Muscle of arm (tissue), 1 donor: ENCODE measurements at regions not wholly inside any gene's neighbourhood (a gene's known extent, or its start where the extent isn't known, plus 50 kb on each side); places are given as distances from the start of the nearest gene placed in this dataset.

ENCODE experiments used
- DNase-seq: peaks from one replicate; pipeline ENCODE4 v3.0.0-alpha.2; 2013

DNA sequence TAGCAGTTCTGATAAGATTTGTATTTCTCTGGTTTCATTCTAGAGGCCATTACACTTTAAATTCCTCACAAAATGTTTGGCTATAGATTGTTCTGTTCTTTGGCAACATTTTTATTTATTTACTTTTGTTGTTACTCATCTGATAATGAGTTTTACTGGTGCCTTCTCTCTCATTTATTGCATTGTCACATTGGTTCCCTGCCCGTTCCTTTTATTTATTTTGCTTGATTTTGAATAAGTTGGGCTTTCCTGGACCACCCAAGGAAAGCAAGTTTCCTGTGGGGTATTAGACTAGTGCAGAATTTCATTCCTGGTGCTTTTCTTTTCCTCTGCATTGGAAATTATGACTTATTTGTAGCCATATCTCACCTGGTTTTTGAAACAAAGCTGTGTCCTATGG, 232.0 kb downstream of the SOCS6 start:
- DNase-seq: no peak

DNA sequence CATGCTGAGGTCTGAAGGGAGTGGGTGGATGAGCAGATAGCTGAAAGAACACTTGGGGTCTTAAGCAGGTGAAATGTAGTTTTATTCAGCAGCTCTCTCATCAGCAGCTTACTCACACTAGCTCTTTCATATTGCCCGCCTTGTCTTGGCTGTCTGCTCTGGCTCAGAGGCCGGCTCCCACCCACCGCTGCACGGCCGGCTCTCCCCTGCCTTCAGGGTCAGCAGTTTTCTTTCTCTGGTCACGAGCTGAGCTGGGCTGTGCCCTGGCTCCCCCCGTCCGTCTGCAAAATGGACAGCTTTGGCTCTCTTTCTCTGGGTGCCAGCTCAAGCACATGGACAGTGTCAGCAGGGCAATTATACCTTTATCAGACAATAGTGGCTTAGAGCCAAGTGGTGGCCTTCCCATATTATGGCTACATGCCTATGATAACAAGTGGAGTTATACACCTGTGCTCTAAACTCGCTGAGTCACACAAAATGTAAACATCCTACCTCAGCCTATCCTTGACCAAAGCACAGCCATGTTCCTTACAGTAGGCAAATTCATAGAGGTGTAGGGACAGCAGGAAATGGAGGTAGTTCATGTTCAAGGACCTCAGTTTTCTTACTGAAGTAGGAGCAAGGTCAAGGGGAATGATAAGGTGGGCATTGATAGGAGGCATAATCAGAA, 224.8 kb downstream of the SOCS6 start:
- DNase-seq: no peak

- no peak for DNase-seq
These were observed 219.1 kb downstream of the SOCS6 start for GRCh38 chr18:70507970-70508369.

GRCh38 chr18:70506511-70506910, 217.7 kb downstream of the SOCS6 start:
- DNase-seq: no peak

DNA sequence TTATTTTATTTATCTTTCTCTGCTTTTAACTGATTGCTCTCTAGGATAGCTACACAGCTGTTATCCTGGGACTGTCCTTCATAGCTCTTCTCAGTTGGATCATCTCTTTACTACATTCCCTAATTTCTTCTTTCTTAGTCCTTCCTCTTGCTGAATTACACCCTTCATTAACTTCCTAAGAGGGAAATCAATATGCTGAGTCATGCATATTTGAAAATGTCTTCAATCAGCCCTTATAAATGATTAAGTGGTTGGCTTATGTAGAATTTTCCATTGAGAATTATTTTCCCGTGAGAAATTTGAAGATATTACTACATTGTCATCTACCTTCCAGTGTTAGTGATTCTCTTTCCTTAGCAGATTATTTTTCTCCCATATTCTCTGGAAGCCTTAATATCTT, 214.2 kb downstream of the SOCS6 start:
- DNase-seq: no peak

GRCh38 chr18:70501358-70501757, 212.5 kb downstream of the SOCS6 start:
- DNase-seq: no peak

DNA sequence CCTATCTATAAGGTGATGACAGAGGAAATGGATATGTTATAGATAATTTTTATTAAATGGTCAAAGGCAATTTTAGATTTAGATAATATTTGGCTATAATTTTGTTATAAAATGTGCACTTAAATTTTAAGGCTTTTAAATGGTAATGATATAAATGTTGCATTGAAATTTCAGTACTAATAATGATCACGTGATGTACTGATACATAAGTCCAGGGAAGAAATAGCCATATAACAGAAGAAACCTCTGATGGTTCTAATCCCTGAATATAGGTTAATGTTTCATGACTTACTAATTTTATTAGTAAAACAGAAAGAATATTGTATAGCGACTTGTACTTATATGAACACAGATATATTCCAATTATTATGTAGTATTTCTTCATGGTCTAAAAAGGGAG, 211.9 kb downstream of the SOCS6 start:
- DNase-seq: no peak

GRCh38 chr18:70499218-70499691, 210.4 kb downstream of the SOCS6 start:
- no peak for DNase-seq

DNA sequence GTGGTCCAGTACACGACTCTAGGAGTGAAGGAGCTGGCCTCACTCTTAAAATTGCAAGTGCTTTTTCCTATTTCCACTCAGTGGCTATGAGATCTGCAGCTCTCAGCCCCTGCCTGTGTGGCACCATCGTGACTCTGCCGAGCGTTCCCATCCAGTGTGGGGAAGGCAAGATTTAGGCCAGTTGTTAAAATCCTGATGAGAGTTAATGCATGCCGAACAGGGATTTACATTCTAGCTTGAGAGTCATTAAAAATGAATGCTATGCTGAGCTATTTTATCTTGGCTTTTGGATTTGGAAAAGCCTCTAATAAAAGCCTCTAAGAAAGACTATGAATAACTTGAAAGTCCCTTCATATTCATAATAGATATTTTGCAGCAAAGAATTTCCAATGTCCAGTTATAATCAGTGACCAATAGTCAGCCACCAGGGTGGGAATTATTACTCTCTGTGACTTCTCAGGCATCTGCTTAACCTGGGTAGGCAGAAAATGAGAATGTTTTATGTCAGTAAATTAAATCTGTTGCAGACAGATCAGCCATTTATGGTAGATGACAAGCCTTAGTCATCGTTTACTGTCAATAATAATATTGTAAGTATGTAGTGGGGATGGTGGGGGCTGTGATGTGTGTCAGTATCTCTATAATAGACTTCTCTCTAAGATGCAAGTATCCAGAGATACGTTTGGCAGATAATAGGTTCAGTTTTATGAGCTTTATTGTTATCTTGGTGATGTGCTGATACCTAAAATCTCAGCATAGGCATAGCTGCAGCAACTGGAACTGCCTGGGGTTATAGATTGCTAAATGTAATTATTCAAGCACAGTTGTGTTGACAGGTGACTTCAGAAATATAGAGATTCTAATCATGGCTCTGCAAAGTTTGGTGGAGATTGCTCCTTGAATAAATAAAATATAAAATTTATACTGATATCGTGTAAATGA, 207.8 kb downstream of the SOCS6 start:
- no peak for DNase-seq

GRCh38 chr18:70494524-70494923, 205.7 kb downstream of the SOCS6 start:
- DNase-seq: no peak

DNA sequence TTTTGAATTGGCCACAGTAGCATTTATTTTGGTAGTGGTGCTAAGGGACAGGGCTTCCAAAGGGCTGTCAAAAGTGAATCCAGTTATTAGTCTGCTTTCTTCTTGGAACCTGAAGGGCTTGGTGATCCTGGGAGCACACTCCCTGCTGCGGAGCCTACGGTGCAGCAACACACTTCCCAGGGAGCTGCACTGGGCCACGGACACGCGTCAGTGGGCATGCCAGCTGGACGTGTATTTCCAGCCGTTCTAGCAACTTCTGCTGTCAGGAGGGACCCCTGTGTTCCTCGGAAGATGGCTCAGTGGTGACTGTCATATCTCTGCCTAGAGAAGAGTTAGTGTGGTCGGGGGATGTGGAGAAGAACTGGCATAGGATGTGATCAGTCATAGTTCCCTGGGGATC, 204.6 kb downstream of the SOCS6 start:
- DNase-seq: no peak

GRCh38 chr18:70491734-70492348, 203.0 kb downstream of the SOCS6 start:
- peak; percentile 7 for DNase-seq

DNA sequence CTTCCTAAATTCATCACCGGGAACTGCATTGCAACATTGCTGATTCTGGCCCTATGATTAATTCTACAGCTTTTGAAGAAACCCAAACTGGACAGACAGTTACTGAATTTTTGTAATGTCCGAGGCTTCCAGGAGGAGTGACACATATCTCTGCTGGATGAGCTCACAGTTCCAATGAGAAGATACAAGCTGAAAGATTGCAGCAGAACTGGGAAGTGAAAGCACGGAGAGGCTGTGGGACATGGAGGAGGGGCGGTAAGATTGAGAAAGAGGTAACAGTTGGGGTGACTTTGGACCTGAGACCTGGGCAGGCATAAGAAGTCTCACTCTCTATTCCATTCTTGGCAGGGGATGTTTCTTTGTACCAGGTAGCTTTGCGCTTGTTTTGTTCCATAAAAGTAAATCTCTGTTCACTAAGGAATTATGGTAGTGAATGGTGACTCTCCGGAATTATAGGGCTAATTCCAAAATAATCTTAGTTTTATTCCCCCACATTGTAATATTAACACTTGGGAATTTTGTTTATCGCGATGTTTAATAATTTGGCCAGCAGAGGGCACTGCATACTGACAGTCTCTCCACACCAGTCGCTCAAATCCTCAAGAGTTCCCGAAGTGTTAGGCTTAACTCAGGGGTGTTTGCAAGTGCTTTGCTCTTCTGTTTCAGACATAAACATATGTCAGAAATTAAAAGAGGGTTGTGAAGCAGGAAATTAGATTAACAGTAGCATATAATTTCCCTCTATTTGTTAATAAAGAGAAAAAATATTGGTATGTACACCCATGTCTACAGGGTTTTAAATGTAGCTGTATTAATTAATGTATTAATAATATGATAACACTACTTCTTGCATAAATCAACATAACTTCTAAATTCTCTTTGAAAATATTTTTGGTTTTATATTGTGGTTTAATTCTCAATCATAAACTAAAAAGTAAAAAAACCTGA, 201.4 kb downstream of the SOCS6 start:
- peak; percentile 33 for DNase-seq

DNA sequence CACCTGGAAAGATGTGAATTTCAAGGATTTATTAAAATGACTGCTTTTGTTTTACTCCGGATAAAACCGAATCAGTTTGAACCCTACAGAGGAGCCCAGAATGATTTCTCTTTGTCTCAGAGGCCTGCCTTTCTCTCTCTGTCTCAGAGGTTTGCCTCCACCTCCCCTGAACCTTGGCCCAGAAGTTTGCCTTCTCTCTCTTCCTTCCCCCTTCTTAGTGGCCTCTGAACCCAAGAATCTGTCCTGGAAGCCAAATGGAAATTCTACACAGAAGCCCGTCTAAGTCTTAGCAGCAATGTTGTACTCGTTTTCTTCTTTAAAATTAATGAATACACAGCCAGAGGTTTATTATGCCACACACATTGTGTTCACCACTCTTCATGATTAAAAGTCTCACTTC, 200.7 kb downstream of the SOCS6 start:
- no peak for DNase-seq

DNA sequence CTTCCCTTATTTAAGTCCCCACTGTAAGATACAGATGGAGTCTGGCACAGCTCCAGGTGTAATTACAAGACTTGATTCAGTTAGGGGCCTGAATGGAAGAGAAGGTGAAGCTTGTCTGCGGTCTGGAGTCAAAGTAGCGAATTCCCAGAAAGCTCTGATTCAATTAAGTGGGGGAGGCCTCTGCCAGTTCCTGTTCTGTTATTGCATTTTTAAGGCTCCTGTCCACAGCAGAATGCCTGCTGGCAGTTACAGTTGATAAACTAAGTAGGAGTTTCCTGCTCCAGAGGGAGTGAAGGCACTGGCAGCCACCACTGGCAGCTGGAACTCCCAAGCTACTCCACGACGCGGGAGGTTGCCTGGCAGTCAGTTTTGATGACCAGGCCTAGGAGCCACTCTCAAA, 181.1 kb downstream of the SOCS6 start:
- no peak for DNase-seq

DNA sequence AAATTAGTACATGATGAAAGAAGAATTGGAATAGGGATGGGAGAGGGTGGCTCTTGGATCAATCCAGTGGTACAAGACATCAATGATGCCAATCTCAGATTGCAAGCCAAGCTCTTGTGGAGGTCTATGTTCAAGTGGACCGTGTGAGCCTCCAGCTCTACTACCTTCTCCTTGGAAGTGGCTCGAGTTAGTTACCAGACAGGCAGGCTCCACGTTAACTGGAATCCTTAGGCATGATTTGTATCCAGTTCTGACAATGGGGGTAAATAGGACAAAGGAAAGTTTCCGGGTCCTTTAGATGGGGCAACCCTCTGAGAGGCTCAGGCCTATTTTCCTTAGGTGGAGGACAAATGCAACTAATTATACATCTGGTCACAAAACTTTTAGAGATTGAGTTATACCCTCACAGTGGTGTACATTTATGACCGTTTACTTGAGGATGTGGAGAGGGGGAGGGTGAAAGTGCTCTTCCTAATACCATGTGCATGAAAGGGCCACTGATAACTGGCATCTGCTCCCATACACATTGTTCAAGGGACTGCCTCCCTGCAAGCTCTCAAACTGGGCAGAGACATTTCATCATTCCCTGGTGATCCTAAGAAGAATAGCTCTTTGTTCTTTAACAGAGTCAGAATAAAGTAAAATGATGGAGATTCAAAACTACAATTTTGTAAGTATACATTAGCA, 180.2 kb downstream of the SOCS6 start:
- no peak for DNase-seq

- DNase-seq: peak; percentile 63
These were observed 175.7 kb downstream of the SOCS6 start for GRCh38 chr18:70464343-70465114.

DNA sequence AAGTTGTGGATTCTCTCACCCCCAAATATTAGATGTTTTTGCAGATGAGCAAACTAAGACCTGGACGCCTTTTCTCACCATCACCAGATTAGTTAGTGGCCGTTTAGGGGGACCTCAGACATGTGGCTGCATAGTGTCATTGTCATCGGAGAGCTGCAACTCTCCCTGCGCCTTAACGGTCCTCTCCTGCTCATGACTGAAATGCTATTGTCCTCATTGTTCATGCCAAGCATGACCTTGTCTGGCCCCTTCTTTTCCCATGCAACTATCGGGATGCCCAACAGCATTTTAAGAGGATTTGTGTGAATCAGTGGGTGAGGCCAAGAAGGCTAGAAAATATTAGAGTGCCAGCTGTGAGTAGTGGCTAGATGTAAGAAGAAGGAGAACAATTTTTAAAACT, 174.2 kb downstream of the SOCS6 start:
- no peak for DNase-seq

GRCh38 chr18:70462078-70462439, 173.2 kb downstream of the SOCS6 start:
- no peak for DNase-seq
